Suppressor macrophage treated with lipopolysaccharide for 4 hours (primary cell): ENCODE measurements at regions not wholly inside any gene's neighbourhood (a gene's known extent, or its start where the extent isn't known, plus 50 kb on each side); places are given as distances from the start of the nearest gene placed in this dataset.
"Not testable (repeated sequence)": the region's sequence is repeated elsewhere in the genome, so short reads cannot be mapped to it uniquely, and the experiment has no call there.

Experiments used
- DNase-seq: peaks from one replicate; pipeline ENCODE4 v3.0.0-alpha.2; 2020

DNA sequence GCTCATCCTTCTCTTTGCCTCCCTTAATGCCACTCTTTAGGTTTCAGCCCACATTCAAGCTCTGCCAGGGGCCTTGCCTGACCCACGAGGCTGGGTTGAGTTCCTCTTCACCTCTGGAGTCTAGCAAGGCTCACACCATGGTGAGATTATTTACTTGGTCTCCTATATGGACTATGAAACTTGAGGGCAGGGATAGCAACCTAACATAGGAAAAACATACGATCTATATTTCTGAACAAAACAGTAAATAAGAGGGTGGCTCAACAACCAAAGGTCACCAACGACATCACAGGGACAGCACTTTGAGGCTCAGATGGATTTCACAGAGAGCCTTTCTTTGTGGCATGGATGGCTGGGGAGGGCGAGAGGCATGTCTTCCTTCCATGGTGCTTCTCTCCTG is 197.0 kb downstream of the MAF start:
- DNase-seq: no peak

DNA sequence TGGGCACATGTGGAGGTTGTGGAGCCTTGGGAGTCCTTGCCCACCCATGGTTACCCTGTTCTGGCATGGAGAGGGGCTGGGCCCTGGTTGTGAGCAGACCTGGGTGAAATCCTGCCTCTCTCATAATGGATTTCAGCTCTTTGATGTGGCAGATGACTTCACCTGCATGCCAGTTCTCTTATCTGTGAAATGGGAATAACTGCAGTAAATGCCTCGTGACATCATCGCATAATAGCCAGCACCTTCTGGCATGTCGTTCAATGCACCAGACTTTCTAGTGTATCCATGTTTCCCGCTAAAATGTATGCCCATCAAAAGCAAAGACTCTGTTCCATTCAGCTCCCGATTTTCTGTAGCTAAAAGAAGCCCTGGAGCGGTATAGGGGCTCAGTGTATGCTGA is 197.6 kb downstream of the MAF start:
- no peak for DNase-seq

DNA sequence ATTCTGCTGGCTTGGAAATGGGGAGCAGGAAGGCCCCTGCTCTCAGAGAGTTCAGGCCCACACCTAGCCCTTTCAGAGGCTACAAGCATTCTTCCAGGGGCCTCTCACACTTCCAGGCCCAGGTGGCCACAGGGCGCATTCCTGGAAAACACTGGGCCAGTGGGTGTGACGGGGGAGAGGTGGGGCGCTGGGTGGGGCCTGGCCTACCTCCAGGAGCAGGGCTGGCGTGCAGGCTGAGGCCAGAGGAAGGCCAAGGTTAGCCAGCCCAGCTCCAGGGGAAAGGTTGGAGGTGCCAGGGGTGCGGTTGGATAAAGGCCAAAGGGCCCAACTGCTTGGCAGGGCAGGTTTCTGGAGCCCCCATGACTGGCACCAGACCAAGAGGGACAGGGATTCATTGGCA is 198.2 kb downstream of the MAF start:
- no peak for DNase-seq

DNA sequence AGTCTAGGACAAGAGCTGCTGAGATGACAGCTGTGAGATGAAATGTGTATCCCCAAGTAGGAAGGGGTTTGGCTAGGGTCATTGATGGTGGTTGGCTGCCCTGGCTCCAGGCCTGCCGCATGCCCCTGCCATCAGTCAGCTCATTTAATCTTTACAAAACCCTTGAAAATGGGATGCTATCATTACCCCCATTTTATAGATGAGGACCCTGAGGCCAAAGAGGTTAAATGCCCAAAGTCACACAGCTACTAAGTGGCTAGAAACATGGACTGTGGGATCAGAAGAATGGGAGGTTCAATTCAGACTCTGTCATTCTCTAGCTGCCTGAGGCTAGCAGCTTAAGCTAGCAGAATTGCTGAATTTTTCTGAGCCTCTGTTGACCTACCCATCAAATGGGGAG is 198.8 kb downstream of the MAF start:
- DNase-seq: no peak

DNA sequence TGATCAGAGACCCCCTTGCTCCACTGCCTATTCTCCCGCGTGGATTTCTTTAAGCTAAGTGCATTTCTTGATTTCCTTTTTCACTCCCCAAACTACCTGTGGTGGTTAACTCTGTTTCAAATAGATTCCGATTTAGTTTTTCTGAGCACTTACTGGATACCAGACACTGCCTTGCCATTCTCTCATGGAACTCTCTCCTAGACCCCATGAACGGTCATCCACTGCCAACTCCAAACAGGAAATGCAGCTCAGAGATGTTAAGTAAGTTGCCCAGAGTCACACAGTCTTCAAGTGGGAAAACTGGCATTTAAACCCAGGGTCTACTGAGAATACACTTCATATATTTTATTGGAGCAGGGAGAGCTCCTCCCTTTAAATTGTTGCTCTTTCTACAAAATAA is 199.4 kb downstream of the MAF start:
- no peak for DNase-seq

DNA sequence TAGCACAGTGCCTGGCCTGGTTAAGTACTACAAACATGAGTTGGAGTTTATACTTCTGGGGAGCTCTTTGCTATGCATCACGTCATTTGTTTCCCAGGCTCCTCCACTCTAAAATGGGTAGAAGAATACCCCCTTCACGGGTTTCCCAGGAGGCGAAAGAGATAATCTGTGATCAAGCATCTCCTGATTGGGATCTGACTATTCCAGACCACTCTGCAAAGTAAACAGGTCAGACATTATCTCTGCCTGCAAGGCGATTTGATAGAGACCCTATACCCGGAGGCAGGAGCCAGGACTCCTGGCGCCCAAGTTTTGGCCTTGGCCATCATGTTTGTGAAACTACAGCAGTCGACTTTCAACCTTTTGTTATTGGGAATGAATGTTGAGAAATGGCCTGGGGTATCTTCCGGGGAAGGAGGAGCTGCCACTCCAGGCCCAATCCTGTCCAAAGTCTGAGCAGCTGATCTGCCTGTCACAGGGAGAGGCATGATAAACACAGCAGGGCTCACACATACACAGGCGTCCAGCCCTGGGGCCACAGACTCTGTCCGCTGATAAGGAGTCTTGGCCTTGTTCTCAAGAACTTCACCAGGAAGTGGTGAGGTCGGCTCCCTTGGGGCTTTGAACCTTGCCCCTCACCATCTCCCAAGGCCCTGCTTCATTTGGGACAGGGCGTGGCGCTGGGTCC is 199.9 kb downstream of the MAF start:
- no peak for DNase-seq

DNA sequence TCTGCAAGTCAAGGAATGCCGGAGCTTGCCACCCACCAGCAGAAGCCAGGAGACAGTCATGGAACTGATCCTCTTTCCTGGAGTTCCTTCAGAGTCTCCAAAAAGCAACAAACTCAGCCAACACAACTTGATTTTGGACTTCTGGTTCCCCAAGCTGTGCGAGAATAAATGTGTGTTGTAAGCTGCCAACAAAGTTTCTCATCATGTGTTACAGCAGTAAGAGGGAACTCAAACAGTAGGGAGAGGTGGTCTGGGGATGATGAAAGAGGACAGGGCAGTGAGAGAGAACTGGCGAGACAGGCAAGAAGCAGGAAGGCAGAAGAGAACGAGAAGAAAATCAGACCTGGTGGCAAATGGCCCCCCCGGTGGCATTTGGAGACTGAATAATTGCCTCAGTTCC is 204.9 kb downstream of the MAF start:
- no peak for DNase-seq

DNA sequence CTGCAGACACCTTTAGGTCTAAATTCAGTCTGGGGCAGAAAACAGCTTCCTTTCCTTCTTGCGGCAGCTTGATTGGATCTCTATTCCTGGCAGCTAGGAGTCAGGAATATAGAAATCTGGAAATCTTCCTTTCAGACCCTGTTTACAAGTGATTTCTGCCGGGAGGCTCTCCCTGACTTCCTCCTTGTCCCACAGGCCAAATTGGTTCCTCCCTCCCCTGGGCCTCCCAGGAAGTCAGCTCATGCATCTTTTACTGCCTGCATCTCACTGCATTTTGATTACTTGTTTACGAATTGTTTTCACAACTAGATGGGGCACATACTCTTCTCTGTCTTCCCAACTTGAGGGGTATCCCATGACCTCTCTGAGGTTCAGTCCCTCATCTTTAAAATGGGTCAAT is 206.3 kb downstream of the MAF start:
- DNase-seq: no peak

DNA sequence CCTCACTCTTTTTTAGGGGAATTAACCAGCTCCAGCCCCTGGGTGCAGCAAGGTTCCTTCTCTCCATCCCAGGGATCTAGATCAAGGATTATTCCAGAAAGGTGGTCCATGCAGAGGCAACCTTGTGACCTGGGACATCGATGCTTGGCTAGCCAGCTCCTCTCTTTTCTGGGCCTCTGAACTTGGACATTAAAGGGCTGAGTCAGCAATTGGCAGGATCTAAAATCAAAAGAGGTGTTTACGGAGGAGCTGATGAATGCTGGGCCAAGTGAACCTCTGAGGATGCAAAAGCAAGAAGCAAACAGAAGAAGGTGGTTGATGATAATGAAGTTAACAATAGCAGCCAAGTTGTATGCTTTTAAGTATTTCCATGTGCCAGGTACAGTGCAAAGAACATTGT is 207.0 kb downstream of the MAF start:
- no peak for DNase-seq

DNA sequence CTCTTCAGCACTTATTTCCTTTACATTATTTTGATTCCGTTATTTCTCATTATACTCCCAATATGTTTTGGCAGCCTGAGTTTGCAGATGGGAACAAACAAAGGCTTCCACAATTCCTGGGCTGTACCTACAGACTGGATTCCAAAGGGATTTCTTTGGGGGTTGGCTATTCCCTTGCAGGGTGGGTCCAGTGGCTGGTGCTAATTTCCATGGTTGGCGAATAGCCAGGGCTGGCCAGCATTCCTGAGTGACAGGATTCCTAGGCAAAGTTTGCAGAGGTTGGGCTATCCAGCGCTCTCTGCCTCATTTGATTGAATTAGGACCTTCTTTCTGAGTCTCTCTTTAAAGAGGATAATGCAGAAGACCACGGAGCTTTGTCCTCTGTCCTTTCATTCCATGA is 207.4 kb downstream of the MAF start:
- no peak for DNase-seq

DNA sequence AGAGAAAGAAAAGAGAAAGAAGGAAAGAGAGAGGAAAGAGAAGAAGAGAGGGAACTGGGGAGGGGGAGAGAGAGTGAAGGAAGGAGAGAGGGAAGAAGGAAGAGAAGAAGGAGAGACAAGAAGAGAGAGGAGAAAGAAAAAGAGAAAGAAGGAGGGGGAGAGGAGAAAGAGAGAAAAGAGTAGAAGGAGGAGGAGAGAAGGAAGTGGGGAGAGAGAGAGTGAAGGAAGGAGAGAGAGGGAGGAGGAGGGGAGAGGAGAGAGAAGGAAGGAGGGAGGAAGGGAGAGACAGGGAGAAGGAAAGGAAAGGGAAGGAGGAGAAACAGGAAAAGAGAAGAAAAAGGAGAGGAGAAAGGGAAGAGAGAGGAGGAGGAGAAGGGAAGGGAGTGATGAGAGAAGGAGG is 208.5 kb downstream of the MAF start:
- DNase-seq: no peak

DNA sequence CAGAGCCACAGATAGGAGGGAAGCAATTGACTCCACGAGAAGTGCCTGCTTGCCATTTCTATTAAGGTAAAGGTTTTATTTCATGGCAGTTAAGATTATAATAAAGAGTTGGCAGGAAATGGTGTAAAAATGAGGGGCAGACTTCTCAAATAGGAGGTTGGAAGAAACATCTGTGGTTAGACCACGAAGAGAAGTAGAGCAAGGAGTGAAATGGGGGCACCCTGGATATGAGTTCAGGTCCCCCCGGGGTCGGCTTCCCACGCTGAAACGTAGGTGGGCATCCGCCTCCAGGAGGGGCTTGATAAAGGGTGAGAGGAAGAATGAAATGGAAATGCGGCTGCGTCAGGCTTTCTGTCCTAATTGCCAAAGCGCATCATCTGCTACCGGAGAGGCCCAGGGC is 209.1 kb downstream of the MAF start:
- DNase-seq: no peak

DNA sequence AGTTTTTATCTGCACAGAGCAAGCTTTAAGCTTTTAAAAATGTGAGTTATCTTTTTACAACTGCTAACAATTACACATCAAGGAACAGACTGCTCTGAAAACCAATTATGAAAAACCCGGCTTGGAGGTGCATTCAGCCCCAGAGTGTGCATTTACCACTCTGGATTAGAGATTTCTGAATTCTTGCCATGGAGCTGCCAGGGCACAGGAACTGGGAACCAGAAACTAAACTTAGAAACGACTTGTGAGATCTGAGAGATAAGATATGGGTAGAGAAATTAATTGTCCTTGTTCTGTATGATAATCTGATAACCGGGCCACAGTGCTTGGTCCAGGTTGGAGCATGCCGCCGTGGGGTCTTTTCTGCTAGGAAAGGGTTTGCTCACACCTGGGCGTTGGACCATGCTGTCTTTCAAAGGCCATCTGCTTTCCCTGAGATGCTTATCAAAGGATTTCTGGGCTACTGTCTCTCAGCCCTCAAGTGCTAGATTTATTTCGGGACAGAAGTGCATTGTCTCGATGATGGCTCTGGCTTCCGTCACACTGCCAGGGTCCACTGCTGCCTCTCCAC is 210.0 kb downstream of the MAF start:
- no peak for DNase-seq

DNA sequence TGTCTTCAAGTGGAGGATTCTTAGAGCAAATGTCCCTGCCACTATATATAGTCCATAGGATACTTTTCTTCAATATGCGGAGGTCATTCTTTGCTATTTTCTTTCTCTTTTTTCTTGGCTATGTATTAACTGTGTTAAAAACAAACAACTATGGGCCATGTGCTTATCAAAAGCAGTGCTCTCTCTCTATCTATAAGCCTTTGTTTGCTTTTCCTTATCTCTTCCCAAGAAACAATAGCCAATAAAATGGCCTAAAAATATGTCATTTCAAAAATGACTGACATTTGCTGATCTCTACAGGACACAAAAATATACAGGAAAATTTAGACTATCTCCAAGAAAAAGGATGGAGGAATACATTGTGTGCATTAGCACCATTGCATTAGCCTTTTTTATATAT is 212.1 kb downstream of the MAF start:
- DNase-seq: no peak

DNA sequence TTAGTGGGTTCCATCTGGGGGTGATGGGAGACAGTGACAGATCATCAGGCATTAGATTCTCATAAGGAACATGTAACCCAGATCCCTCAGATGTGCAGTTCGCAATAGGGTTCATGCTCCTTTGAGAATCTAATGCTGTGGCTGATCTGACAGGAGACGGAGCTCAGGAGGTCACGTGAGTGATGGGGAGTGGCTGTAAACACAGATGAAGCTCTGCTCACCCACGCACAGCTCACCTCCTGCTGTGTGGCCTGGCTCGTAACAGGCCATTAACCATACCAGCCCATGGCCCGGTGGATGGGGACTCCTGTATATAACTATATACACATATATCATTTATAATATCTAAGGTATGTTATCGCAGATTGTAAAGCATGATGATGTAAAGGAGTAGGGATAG is 214.2 kb downstream of the MAF start:
- DNase-seq: no peak

DNA sequence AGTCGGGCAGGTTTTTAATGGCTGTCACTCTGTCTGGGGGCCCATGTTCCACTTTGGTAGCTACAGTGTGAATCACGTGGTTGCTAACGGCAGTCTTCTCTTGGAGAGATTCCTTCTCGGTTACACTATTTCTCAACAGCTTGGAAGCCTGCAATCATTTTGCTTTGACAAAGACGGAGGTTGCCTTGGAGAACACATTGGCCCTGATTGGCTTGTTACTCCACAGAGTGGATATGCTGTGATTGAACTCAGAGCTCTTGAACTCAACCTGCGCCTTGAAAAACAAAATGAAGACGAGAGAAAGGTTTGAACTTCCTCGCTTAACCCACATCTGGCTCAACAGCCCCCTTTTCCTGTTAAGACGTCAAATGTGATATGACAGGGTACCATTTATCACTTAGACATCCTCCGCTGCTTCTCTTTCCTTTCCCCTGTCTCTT is 218.9 kb downstream of the MAF start:
- peak; percentile 65 for DNase-seq

DNA sequence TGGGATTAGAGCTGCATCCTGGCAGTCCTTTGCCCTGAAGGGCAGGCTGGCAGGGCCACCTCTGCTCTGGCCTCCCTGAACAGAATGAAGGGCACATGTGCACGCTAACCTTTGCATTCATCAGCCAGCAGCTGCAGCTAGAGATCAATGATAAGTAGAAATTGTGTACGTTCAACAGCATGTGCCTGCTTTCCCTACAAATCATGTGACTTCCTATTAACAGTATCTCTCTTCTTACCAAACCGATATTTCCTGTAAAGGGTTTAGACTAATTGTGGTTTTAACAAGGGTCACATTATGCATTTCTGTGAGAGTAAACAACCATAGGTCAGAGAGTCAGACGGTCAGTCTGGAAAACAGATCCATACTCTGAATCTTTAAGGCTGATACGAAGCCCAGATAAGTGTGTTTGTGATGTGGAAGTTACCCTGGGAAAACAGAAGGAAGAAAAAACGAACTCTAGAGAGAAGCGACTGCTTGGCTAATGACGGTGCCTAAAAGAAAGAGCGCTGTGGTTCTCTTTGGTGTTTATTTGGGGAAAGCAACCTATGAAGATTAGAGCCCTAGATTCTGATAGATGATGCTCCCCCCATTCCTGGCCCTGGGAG is 219.4 kb downstream of the MAF start:
- peak; percentile 72 for DNase-seq

DNA sequence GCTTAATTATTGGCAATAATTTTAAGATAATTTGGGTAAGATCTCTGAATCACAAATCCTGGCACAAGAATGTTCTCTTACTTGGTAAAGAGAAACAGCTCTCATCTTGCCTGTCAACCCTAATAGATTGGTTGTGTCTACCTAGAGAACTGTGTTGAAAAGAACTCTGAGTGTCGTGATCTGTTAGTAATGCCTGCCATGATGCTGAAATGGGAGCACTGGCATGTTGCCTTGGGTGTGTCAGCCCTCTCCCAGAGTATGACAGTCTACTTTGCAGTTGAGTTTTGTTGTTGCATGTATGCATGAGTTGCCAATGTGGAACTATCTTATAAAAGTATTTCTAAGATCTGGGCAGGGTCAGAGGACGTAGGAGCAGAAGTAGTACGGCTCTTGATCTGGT is 221.4 kb downstream of the MAF start:
- DNase-seq: peak; percentile 31

DNA sequence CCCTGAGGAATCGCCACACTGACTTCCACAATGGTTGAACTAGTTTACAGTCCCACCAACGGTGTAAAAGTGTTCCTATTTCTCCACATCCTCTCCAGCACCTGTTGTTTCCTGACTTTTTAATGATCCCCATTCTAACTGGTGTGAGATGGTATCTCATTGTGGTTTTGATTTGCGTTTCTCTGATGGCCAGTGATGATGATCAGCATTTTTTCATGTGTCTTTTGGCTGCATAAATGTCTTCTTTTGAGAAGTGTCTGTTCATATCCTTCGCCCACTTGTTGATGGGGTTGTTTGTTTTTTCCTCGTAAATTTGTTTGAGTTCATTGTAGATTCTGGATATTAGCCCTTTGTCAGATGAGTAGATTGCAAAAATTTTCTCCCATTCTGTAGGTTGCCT is 223.5 kb downstream of the MAF start:
- DNase-seq: not testable (repeated sequence)

DNA sequence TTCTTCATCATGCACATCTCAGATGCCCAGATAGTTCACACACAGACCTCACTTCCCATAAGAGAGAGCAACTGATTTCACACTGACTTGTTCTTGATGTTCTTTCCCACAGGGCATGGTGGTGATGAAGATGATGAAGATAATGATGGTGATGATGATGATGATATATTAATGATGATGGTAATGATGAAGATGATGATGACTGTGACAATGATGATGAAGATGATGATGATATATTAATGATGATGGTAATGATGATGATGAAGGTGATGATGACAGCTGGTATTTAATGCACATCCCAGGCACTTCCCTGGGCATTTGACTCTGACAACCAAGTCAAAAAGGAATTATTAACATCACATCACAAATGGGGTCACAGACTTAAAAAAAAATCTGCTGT is 225.2 kb downstream of the MAF start:
- no peak for DNase-seq

DNA sequence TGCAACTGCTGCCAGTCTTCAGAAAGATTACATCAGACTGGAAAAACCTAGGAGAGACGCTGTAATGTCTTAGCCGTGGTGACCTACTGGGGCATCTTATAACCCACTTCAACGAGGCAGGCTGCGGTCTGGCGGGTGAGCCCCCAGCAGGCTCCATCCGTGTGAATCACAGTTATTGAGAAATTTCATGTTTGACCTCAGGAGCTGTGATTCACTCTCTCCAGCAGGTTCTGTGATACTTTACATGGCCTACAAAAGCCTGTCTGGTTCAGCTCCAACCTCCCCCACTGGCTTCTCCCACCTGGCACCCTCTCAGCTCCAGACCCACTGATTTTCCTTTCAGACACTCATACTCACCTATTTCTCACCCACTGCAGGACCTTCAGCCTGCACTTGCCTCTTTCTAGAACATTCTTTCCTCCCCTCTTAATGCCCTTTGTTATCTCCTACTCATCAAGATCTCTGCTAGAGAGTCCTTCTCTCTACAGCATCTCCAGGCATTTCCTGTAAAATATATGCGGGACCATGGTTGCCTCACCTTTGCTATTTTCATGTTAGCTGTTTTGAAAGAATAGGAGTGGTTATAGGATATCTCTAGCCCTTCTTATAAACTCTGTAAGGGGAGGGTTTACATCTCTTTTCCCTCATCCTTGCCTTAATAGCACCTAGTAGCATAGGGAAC is 227.9 kb downstream of the MAF start:
- peak; percentile 90 for DNase-seq

DNA sequence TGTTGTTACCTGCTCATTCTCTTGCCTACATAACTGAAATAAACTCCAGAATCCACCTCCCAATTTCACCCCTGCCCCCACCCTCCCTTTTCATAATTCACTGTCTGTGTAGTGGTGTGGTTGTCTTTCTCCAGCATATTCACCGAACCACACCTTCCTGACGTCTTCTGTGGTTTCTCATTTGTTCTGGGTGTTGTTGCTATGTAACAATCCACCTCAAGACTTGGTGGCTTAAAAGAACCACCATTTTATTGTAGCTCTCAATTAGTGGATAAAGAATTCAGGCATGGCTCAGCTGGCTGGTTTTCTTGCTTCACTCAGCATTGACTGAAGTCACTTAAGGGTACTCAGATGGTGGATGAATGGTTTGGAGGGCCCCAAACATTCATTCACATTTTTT is 229.8 kb downstream of the MAF start:
- DNase-seq: no peak

DNA sequence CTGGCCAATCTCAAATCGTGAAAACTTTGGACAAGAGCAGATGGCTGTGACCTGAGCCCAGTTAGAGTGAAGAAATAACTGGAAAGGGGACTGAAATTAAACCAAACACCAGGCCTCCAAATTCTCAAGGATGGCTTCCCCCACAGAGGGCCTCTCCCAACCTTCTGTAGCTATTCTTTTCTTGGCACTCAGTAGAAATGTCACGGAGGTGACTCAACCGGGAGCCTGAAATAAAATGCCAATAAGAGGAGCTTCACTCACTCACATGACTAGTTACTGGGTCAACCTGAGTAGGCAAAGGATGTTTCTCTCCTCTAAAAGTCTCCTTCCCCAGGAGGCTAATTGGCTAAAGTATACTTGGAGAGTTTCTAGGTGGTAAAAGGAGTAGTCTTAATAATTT is 230.7 kb downstream of the MAF start:
- DNase-seq: no peak

DNA sequence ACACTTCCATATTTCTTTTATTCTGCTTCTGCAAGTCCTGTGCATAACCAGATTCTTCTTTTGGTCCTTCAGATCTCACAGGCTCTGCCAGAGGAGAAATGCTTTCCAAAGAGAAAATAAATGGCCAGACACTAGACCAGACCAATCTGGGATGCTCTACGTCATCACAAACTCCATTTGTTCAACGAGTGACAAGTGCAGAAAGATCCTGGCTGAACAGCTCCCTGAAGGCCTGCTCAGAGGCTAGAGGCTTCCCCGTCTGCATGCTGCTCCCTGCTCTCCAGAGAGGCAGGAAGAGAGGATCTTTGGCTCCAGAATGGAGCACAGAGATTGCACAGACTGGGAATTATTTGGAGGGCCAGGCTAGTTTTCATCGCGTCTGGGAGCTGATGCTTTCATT is 232.7 kb downstream of the MAF start:
- no peak for DNase-seq
